ENCODE measurements at regions not wholly inside any gene's neighbourhood (a gene's known extent, or its start where the extent isn't known, plus 50 kb on each side); places are given as distances from the start of the nearest gene placed in this dataset.

GRCh38 chr7:25727876-25728275, 424.1 kb upstream of the NFE2L3 start:
- no peak for TF ChIP-seq POLR2A (IDR thresholded peaks at IDR 0.05)
- TF ChIP-seq CTCF (IDR thresholded peaks at IDR 0.05) = no peak

Data from Peyer's patch (tissue), 4 donors.